GM13976 (cell line): ENCODE measurements at regions not wholly inside any gene's neighbourhood (a gene's known extent, or its start where the extent isn't known, plus 50 kb on each side); places are given as distances from the start of the nearest gene placed in this dataset.
A peak's percentile ranks its signal among the peaks of the same experiment; 100 is the strongest.

ENCODE experiments used
- DNase-seq: peaks from one replicate; pipeline ENCODE4 v3.0.0; 2012; ENCODE audit warnings: low spot score
- CTCF ChIP-seq: IDR thresholded peaks from 2 replicates; pipeline ENCODE4 v1.5.1; 2012; ENCODE audit warnings: borderline replicate concordance, mild to moderate bottlenecking; ENCODE audit not compliant: insufficient read depth; ENCODE audit errors: extremely low read depth, missing control alignments, control extremely low read depth
- in situ Hi-C: fragments of 300-500 bp; cut with MboI; formaldehyde crosslinking; loops from one replicate; pipeline ENCODE4 v1.12.0; 2022; ENCODE audit warnings: low sequenced_read_pairs, mixed read lengths, inconsistent platforms; ENCODE audit not compliant: unreplicated experiment

GRCh38 chr3:132210476-132211346, 106.5 kb upstream of the ACP3 start:
- no peak for DNase-seq
- in situ Hi-C loops: no loop called here
- peak; percentile 28 for TF ChIP-seq CTCF

- DNase-seq: no peak
- no peak for TF ChIP-seq CTCF
- in situ Hi-C loops: no loop called here
Observed at GRCh38 chr3:132211896-132212295, 105.3 kb upstream of the ACP3 start.

GRCh38 chr3:132218817-132219755, 98.1 kb upstream of the ACP3 start:
- in situ Hi-C loops: no loop called here
- no peak for TF ChIP-seq CTCF
- no peak for DNase-seq

- DNase-seq: no peak
- no peak for TF ChIP-seq CTCF
- in situ Hi-C loops: no loop called here
Observed at GRCh38 chr3:132220986-132221385, 96.2 kb upstream of the ACP3 start.

GRCh38 chr3:132222868-132223538, 94.2 kb upstream of the ACP3 start:
- DNase-seq: no peak
- no peak for TF ChIP-seq CTCF
- in situ Hi-C loops: no loop called here

- no peak for TF ChIP-seq CTCF
- DNase-seq: no peak
- in situ Hi-C loops: no loop called here
Observed at GRCh38 chr3:132225664-132226063, 91.5 kb upstream of the ACP3 start.
